HUES64 (cell line): ENCODE measurements at regions not wholly inside any gene's neighbourhood (a gene's known extent, or its start where the extent isn't known, plus 50 kb on each side); places are given as distances from the start of the nearest gene placed in this dataset.
"Not testable (repeated sequence)": the region's sequence is repeated elsewhere in the genome, so short reads cannot be mapped to it uniquely, and the experiment has no call there.

Experiments used
- H3K27ac ChIP-seq: 2 replicates; pipeline ENCODE4 v1.7.0; 2013; ENCODE audit warnings: low read depth, low read length, inconsistent platforms
- H3K27me3 ChIP-seq: 2 replicates; pipeline ENCODE4 v1.6.1; 2013; ENCODE audit warnings: mild to moderate bottlenecking, low read length; ENCODE audit not compliant: insufficient read depth
- H3K36me3 ChIP-seq: 2 replicates; pipeline ENCODE4 v1.6.1; 2013; ENCODE audit warnings: mild to moderate bottlenecking, low read length; ENCODE audit not compliant: insufficient read depth
- H3K4me1 ChIP-seq: 2 replicates; pipeline ENCODE4 v1.6.1; 2013; ENCODE audit warnings: mild to moderate bottlenecking, low read length, moderate library complexity; ENCODE audit not compliant: insufficient read depth
- H3K4me3 ChIP-seq: 2 replicates; pipeline ENCODE4 v1.5.1; 2013; ENCODE audit warnings: mild to moderate bottlenecking, low read length, moderate library complexity
- H3K9ac ChIP-seq: 2 replicates; pipeline ENCODE4 v1.6.1; 2013; ENCODE audit warnings: mild to moderate bottlenecking, low read depth, low read length
- H3K9me3 ChIP-seq: 2 replicates; pipeline ENCODE4 v1.6.1; 2013; ENCODE audit warnings: low read depth, low read length; ENCODE audit not compliant: insufficient read depth
- WGBS: fragments of 150-250, 120-280 bp; methylation state at CpG from one replicate; pipeline ENCODE4 v1.1.7; 2013; ENCODE audit warnings: missing lambda C conversion rate; 5-methylcytosine and 5-hydroxymethylcytosine counted together

GRCh38 chr18:47381975-47382570 is 130.6 kb upstream of the SKOR2 start:
- WGBS = 85% methylated on average over 13 of the region's 14 CpGs
- no peak overlapping the region for H3K27ac ChIP-seq
- H3K9me3 ChIP-seq = no peaks in the 10 kb centered on the region
- H3K27me3 ChIP-seq = no peaks in the 10 kb centered on the region
- H3K4me1 ChIP-seq = no peaks in the 10 kb centered on the region
- H3K9ac ChIP-seq = no peak overlapping the region
- no peak overlapping the region for H3K4me3 ChIP-seq
- no peaks in the 10 kb centered on the region for H3K36me3 ChIP-seq

GRCh38 chr18:47380153-47380552 is 128.7 kb upstream of the SKOR2 start:
- Histone ChIP-seq H3K27ac (no peak overlapping the region), H3K9me3 (no peaks in the 10 kb centered on the region), H3K36me3 (no peaks in the 10 kb centered on the region), H3K4me1 (no peaks in the 10 kb centered on the region), H3K4me3 (no peak overlapping the region), H3K27me3 (no peaks in the 10 kb centered on the region), H3K9ac (no peak overlapping the region)
- 92% methylated on average over 1 of the region's 1 CpG for WGBS

- Histone ChIP-seq H3K9me3 (no peaks in the 10 kb centered on the region), H3K4me1 (no peaks in the 10 kb centered on the region), H3K36me3 (no peaks in the 10 kb centered on the region), H3K4me3 (no peak overlapping the region), H3K27me3 (no peaks in the 10 kb centered on the region), H3K27ac (no peak overlapping the region), H3K9ac (no peak overlapping the region)
- WGBS = 91% methylated on average over 3 of the region's 3 CpGs
Measured at GRCh38 chr18:47373465-47373864, 122.0 kb upstream of the SKOR2 start.

- H3K9ac ChIP-seq = no peak overlapping the region
- no peaks in the 10 kb centered on the region for H3K4me1 ChIP-seq
- WGBS = 90% methylated on average over 1 of the region's 2 CpGs
- no peak overlapping the region for H3K27ac ChIP-seq
- H3K4me3 ChIP-seq = no peak overlapping the region
- no peaks in the 10 kb centered on the region for H3K27me3 ChIP-seq
- no peaks in the 10 kb centered on the region for H3K36me3 ChIP-seq
- H3K9me3 ChIP-seq = no peaks in the 10 kb centered on the region
Measured at GRCh38 chr18:47370052-47370451, 118.6 kb upstream of the SKOR2 start.

- H3K27ac ChIP-seq, H3K36me3 ChIP-seq, H3K27me3 ChIP-seq, H3K9ac ChIP-seq, H3K9me3 ChIP-seq, H3K4me3 ChIP-seq, H3K4me1 ChIP-seq: not testable (repeated sequence)
- WGBS = 95% methylated on average over 15 of the region's 15 CpGs
Measured at GRCh38 chr18:47354061-47354460, 102.6 kb upstream of the SKOR2 start.

GRCh38 chr18:47346016-47346415 is 94.6 kb upstream of the SKOR2 start:
- Histone ChIP-seq H3K9me3 (no peaks in the 10 kb centered on the region), H3K4me3 (no peak overlapping the region), H3K4me1 (no peaks in the 10 kb centered on the region), H3K9ac (no peak overlapping the region), H3K36me3 (no peaks in the 10 kb centered on the region), H3K27ac (no peak overlapping the region), H3K27me3 (no peaks in the 10 kb centered on the region)
- WGBS = 87% methylated on average over 1 of the region's 1 CpG

- Histone ChIP-seq H3K36me3 (no peaks in the 10 kb centered on the region), H3K27me3 (no peaks in the 10 kb centered on the region), H3K9ac (no peak overlapping the region), H3K4me3 (no peak overlapping the region), H3K4me1 (no peaks in the 10 kb centered on the region), H3K27ac (no peak overlapping the region), H3K9me3 (no peaks in the 10 kb centered on the region)
- WGBS = 91% methylated on average over 4 of the region's 4 CpGs
Measured at GRCh38 chr18:47345291-47345690, 93.8 kb upstream of the SKOR2 start.

GRCh38 chr18:47343291-47343690 is 91.8 kb upstream of the SKOR2 start:
- no peaks in the 10 kb centered on the region for H3K4me1 ChIP-seq
- H3K36me3 ChIP-seq = no peaks in the 10 kb centered on the region
- WGBS = 85% methylated on average over 4 of the region's 4 CpGs
- H3K4me3 ChIP-seq = no peak overlapping the region
- H3K9me3 ChIP-seq = no peaks in the 10 kb centered on the region
- no peaks in the 10 kb centered on the region for H3K27me3 ChIP-seq
- no peak overlapping the region for H3K27ac ChIP-seq
- no peak overlapping the region for H3K9ac ChIP-seq

- Histone ChIP-seq H3K4me3 (no peak overlapping the region), H3K9ac (no peak overlapping the region), H3K27me3 (no peaks in the 10 kb centered on the region), H3K27ac (no peak overlapping the region), H3K9me3 (no peaks in the 10 kb centered on the region), H3K36me3 (no peaks in the 10 kb centered on the region), H3K4me1 (no peaks in the 10 kb centered on the region)
- 100% methylated on average over 1 of the region's 1 CpG for WGBS
Measured at GRCh38 chr18:47342566-47342965, 91.1 kb upstream of the SKOR2 start.

- no peaks in the 10 kb centered on the region for H3K4me1 ChIP-seq
Measured at GRCh38 chr18:47341678-47342077, 90.2 kb upstream of the SKOR2 start.

GRCh38 chr18:47334966-47335365 is 83.5 kb upstream of the SKOR2 start:
- Histone ChIP-seq H3K36me3 (no peaks in the 10 kb centered on the region), H3K9me3 (no peaks in the 10 kb centered on the region), H3K27me3 (no peaks in the 10 kb centered on the region), H3K4me1 (no peaks in the 10 kb centered on the region), H3K4me3 (no peak overlapping the region), H3K9ac (no peak overlapping the region), H3K27ac (no peak overlapping the region)

More at GRCh38 chr18:47341678-47342077, 90.2 kb upstream of the SKOR2 start:
- Histone ChIP-seq H3K4me3 (no peak overlapping the region), H3K27me3 (no peaks in the 10 kb centered on the region), H3K9me3 (no peaks in the 10 kb centered on the region), H3K27ac (no peak overlapping the region), H3K36me3 (no peaks in the 10 kb centered on the region), H3K9ac (no peak overlapping the region)
- 89% methylated on average over 6 of the region's 6 CpGs for WGBS

GRCh38 chr18:47333926-47334635 is 82.6 kb upstream of the SKOR2 start:
- Histone ChIP-seq H3K27me3 (no peaks in the 10 kb centered on the region), H3K36me3 (no peaks in the 10 kb centered on the region), H3K27ac (no peak overlapping the region), H3K4me1 (no peaks in the 10 kb centered on the region), H3K9me3 (no peaks in the 10 kb centered on the region), H3K4me3 (no peak overlapping the region), H3K9ac (no peak overlapping the region)
- WGBS = 84% methylated on average over 10 of the region's 12 CpGs
